ELF-1 (cell line): ENCODE measurements at regions not wholly inside any gene's neighbourhood (a gene's known extent, or its start where the extent isn't known, plus 50 kb on each side); places are given as distances from the start of the nearest gene placed in this dataset.

Source experiments
- DNase-seq: peaks from one replicate; pipeline ENCODE4 v3.0.0-alpha.2; 2016; ENCODE audit warnings: low read depth, low spot score

GRCh38 chr4:35757836-35758235, 486.5 kb downstream of the ARAP2 start:
- DNase-seq, result no peak

- peak; percentile 1 for DNase-seq
Observed at GRCh38 chr4:35760807-35761206, 483.5 kb downstream of the ARAP2 start.

- DNase-seq, result no peak
Observed at GRCh38 chr4:35771571-35771970, 472.7 kb downstream of the ARAP2 start.

DNA sequence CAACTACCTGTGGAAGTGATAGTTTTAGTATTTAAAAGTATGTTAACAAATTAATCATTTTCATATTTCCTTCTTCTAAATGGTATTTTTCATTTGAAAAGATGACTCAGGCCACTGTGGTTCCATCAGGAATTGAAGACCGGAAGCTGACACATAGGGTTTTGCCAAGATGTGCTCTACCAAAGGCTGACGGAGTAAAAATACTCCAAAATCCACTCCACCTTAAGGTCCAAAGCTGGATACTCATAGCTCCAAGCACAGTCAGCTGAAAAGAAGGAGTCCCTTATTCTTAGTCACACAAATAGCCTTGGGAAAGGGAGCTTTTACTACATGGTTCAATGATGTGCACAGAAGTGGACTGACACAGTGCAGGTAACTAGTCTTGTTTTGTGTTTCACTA, 472.0 kb downstream of the ARAP2 start:
- no peak for DNase-seq

GRCh38 chr4:35789899-35790574, 454.3 kb downstream of the ARAP2 start:
- DNase-seq, result no peak

GRCh38 chr4:35793045-35793722, 451.1 kb downstream of the ARAP2 start:
- DNase-seq, result no peak

- no peak for DNase-seq
Observed at GRCh38 chr4:35793766-35794165, 450.5 kb downstream of the ARAP2 start.

GRCh38 chr4:35800669-35801068, 443.6 kb downstream of the ARAP2 start:
- no peak for DNase-seq

DNA sequence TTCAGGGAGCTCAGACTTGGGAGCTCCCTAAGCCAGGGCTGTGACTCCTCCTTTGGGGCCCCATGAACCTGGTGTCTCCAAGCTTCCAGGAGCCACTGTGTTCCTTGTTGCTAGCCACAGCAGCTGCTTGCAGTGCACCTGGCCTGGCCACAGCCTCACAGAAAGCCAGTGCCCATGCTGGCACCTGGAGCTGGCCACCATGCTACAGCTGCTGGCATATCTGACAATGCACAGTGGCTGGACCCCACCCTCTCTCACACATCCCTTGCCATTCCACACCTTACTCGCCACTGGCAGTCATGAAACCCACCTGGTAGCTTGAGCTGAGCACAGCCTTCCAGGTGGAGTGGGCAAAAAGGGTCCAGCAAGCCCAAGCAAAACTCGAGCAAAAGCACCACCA, 441.7 kb downstream of the ARAP2 start:
- no peak for DNase-seq

- DNase-seq, result no peak
Observed at GRCh38 chr4:35818520-35818919, 425.8 kb downstream of the ARAP2 start.

DNA sequence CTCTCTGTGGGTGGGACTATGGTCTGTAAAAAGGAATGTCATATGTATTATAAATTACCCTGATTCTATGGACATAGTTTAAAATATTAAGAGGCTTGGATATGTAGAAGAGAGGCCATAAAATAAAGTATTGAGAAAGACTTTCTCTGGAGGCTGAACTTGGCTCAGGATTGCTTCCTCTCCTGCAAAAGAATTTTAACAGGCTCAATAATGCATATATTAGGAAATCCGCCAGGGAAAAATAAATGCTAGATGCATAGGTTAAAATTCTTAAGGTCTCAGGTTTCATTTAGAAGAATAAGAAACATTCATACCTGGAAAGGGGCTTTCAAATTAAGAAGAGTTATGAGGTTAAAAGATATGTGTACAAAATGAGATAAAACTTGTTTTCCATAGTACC, 424.3 kb downstream of the ARAP2 start:
- no peak for DNase-seq

DNA sequence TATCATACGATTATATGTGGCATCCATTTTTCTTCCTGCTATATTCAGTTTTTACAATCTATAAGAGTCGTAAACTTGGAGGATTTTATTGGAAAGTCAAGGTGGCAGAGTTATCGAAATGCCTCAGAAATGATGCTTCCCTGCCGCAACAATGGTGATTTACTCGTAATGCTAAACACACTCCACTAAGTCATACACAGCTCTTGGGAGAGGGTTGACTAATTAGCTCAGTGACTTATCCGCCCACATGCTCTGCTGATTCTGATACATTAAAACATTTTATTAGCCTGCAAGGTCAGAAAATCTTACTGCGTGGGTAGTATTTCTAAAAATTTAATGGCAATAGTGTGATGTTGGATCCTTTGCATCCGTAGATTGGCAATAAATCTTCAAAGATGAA, 420.1 kb downstream of the ARAP2 start:
- no peak for DNase-seq

GRCh38 chr4:35835893-35836292, 408.4 kb downstream of the ARAP2 start:
- DNase-seq, result no peak

DNA sequence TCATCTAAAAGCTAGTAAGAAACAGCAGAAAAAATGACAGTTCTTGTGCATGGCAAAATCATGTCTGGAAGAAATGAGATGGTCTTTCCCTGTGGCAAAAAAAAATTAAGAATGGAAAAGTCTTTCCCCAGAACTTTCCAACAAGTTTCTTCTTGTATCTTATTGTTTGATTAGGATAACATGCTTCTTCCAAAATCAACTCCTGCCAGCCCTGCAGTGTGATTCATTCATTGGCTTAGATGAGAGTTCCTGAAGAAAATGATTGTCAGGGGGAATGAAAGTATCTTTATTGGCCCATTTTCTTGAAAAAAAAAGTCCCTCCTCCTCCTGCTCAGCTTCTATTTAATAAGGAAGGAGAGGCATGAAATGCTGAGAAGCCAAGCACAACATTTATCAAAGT, 407.7 kb downstream of the ARAP2 start:
- DNase-seq, result no peak

DNA sequence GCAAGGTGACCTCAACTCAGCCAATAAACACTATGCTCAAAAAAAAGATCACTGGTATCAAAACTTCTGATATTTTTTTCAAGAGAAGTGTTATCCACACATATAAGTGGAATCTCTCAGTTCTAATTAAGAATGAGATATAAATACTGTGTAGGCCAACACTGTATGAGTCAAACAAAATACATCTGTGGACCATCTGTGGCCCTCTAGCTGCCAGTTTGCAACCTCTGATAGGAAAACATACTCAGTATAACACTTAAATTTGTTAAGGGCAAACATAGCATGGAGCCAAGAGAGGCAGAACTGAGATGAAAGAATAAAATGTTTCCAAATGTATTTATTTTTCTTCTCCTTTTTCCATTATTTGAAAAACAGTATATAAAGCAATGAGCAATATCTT, 377.3 kb downstream of the ARAP2 start:
- no peak for DNase-seq

GRCh38 chr4:35872273-35872672, 372.0 kb downstream of the ARAP2 start:
- DNase-seq, result no peak

DNA sequence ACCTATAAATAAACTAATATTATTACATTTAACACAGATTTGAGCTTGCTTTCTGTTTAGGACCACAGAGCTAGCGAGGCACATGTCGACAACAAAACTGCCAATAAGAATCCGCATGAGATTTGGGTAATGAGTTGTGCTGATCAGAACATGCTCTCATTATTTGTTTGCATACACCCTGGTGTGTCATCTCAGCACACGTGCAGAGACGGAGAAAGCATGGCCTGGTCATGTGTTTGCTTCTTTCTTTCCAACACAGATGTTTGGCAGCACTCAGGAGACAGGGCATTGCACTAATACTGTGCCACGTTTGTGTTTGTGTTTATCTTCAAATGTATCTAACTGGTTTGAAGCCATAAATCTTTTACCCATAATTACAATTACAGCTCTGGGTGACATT, 364.8 kb downstream of the ARAP2 start:
- no peak for DNase-seq

- no peak for DNase-seq
Observed at GRCh38 chr4:35883108-35883507, 361.2 kb downstream of the ARAP2 start.

GRCh38 chr4:35884714-35885480, 359.4 kb downstream of the ARAP2 start:
- DNase-seq, result no peak

GRCh38 chr4:35897808-35898207, 346.5 kb downstream of the ARAP2 start:
- no peak for DNase-seq

DNA sequence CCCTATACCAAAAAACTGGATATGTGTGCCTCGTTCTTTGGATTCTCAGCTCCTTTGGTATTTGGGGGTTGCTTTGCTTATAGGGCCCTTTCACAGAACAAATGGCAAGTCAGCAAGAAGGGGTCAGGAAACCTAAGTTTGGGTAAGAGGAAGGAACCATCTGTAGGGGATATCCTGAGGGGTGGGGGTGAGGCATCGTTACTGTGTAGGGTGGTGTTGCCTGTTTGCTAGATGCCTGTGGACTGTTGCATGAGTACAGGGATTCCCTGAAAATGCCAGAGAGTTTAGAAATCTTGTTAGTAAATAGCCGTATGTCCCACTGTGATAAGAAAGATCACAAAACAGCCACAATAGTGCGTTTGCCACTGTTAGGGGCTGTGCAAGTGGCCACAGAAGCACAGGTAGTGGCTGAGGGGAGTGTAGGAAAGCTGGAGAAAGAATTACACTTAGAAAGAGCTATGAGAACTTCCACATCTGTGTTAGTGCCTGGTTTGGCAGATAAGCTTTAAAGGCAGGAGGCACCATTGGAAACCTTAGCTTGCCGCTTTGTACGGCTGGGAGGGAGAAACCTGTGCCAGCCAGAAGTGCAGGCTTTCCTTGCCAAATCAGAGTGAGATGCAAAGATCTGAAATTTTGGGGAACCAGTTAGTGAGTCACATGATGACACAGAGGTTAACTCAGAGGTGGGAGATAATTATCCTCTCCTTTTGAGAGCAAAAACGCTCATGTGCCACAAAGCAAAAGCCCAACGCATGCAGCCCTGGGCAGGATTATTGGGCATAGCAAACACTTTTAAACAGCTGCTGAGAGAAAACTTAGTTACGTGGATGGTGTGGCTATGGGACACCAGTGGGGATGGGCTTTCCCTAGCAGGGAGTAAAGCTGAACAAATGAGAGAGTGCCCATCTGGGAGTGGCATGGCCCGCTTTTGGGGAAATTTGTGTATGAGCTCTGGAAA, 343.7 kb downstream of the ARAP2 start:
- DNase-seq, result no peak

GRCh38 chr4:35912174-35912573, 332.1 kb downstream of the ARAP2 start:
- DNase-seq, result no peak
